ENCODE measurements at regions not wholly inside any gene's neighbourhood (a gene's known extent, or its start where the extent isn't known, plus 50 kb on each side); places are given as distances from the start of the nearest gene placed in this dataset.

DNA sequence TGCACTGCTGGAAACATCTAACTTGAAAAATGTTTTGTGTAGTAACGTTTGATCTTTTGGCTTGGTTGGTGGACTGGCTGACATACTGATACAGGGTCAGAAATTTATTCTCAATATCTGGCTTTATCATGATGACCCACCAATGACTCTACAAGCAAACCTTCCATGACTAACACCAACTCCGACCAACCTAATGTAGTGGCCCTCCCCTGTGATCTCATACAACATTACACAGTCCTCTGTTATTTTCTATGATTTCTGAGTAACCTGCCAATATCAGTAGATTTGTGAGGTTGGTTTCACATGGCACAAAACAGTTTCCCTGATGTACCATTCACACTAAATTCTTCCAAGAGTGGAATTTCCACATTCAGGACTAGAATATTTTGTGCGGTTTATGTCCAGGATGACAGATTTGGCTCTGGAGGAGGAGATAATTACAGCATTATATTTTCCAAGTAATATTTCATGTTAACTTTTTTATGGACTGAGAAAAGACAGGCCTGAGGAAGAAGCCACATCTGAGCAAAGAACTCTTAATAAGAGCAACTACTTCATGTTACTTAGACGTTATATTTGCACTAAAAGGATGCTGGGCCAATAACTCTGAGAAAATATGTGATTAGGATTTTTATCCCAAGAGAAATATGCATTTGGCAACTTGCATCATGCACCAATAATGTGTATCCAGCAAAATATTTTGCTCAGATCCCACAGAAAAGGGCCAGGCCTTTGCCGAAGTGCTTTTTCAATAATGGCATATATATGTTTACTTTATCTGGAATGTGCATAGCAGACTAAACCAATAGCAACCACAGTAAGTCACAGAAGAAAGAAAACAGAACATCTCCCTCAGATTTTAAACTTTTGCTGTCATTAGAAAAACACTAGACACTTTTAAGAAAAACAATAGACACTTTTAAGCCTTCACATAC lies 273.4 kb downstream of the KCNN2 start:
- TF ChIP-seq, protein P1, sequence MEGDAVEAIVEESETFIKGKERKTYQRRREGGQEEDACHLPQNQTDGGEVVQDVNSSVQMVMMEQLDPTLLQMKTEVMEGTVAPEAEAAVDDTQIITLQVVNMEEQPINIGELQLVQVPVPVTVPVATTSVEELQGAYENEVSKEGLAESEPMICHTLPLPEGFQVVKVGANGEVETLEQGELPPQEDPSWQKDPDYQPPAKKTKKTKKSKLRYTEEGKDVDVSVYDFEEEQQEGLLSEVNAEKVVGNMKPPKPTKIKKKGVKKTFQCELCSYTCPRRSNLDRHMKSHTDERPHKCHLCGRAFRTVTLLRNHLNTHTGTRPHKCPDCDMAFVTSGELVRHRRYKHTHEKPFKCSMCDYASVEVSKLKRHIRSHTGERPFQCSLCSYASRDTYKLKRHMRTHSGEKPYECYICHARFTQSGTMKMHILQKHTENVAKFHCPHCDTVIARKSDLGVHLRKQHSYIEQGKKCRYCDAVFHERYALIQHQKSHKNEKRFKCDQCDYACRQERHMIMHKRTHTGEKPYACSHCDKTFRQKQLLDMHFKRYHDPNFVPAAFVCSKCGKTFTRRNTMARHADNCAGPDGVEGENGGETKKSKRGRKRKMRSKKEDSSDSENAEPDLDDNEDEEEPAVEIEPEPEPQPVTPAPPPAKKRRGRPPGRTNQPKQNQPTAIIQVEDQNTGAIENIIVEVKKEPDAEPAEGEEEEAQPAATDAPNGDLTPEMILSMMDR (IDR thresholded peaks at IDR 0.05) = no peak
- no peak for TF ChIP-seq POLR2A (IDR thresholded peaks at IDR 0.05)
